Endothelial cell of umbilical vein (primary cell): ENCODE measurements at regions not wholly inside any gene's neighbourhood (a gene's known extent, or its start where the extent isn't known, plus 50 kb on each side); places are given as distances from the start of the nearest gene placed in this dataset.

ENCODE experiments used
- BruUV-seq: library from RNA; stranded (reverse); fragments of 400-500 nt; replicated peaks from 2 replicates; lab custom pipeline; 2021; lab: Mats Ljungman, UMichigan
- CTCF ChIA-PET: fragments of 300-600, 350-600 bp; sonication (Branson Sonifier 250); formaldehyde crosslinking; loops from one replicate; lab custom pipeline; 2021; ENCODE audit warnings: antibody characterized with exemption, inconsistent platforms; lab: Charles Lee
- POLR2A ChIA-PET: fragments of 300-600, 350-600 bp; sonication (Branson Sonifier 250); formaldehyde crosslinking; loops from one replicate; lab custom pipeline; 2021; ENCODE audit warnings: antibody characterized with exemption, inconsistent platforms; lab: Charles Lee
- DNase-seq: peaks from one replicate; pipeline ENCODE4 v3.0.0-alpha.2; 2011; ENCODE audit warnings: low read depth, low spot score
- FAIRE-seq: peaks from 2 replicates; lab custom pipeline; 2011; peaks lifted over from hg19 to GRCh38; lab: Jason Lieb, UNC
- H2AFZ ChIP-seq: 2 replicates; pipeline ENCODE4 v1.6.0; 2012; ENCODE audit warnings: low read depth, low read length, control low read depth, inconsistent platforms
- H3K27ac ChIP-seq: 2 replicates; pipeline ENCODE4 v1.5.1; 2011; ENCODE audit warnings: low read depth, mild to moderate bottlenecking, control low read depth, low read length, moderate library complexity; ENCODE audit not compliant: insufficient read depth
- H3K27me3 ChIP-seq, 2 experiments: 2 replicates each; pipeline versions ENCODE4 v1.6.0 to v1.6.1; 2011; ENCODE audit warnings: low read length in 2 of 2, mixed read lengths in 1 of 2; ENCODE audit not compliant: control insufficient read depth in 2 of 2, insufficient read depth in 2 of 2
- H3K36me3 ChIP-seq, 2 experiments: 2 replicates in 1 of 2; 3 replicates in 1 of 2; pipeline ENCODE4 v1.5.1; 2011; ENCODE audit warnings: low read length in 2 of 2, mild to moderate bottlenecking in 1 of 2, moderate library complexity in 1 of 2; ENCODE audit not compliant: control insufficient read depth in 2 of 2, insufficient read depth in 2 of 2; ENCODE audit errors: extremely low read depth in 1 of 2
- H3K4me1 ChIP-seq: 3 replicates; pipeline ENCODE4 v1.5.1; 2011; ENCODE audit warnings: mild to moderate bottlenecking, low read length; ENCODE audit not compliant: control insufficient read depth, insufficient read depth; ENCODE audit errors: extremely low read depth
- H3K4me2 ChIP-seq: 2 replicates; pipeline ENCODE4 v1.6.1; 2011; ENCODE audit warnings: low read length, control low read depth, mixed read lengths; ENCODE audit not compliant: insufficient read depth
- H3K4me3 ChIP-seq, 3 experiments: fragments of 200-600 bp in 1 of 3; sonication (generic), shearing (Covaris generic) in 1 of 3; replicated peaks in 1 of 3; 2 replicates each; pipeline ENCODE4 v1.5.1; 2011 to 2016; ENCODE audit warnings: control low read depth in 3 of 3, low read length in 3 of 3, mild to moderate bottlenecking in 2 of 3, inconsistent platforms in 1 of 3, low read depth in 1 of 3, moderate library complexity in 1 of 3; ENCODE audit not compliant: insufficient read depth in 1 of 3
- H3K79me2 ChIP-seq: 2 replicates; pipeline ENCODE4 v1.6.0; 2012; ENCODE audit warnings: low read length, inconsistent platforms; ENCODE audit not compliant: control insufficient read depth, insufficient read depth
- H3K9ac ChIP-seq: replicated peaks from 2 replicates; pipeline ENCODE3; 2011; ENCODE audit warnings: low read length, control low read depth; ENCODE audit not compliant: insufficient read depth; ENCODE audit errors: extremely low read depth
- H3K9me1 ChIP-seq: replicated peaks from 3 replicates; pipeline ENCODE4 v1.6.0; 2011; ENCODE audit warnings: mild to moderate bottlenecking, low read length; ENCODE audit not compliant: control insufficient read depth, insufficient read depth; ENCODE audit errors: extremely low read depth
- H3K9me3 ChIP-seq: replicated peaks from 2 replicates; pipeline ENCODE4 v1.5.1; 2012; ENCODE audit warnings: low read length, inconsistent platforms; ENCODE audit not compliant: control insufficient read depth, insufficient read depth
- H4K20me1 ChIP-seq: replicated peaks from 2 replicates; pipeline ENCODE3; 2011; ENCODE audit warnings: mild to moderate bottlenecking, low read length; ENCODE audit not compliant: control insufficient read depth, insufficient read depth; ENCODE audit errors: extremely low read depth
- EZH2 ChIP-seq: IDR thresholded peaks from 2 replicates; pipeline ENCODE4 v1.6.1; 2012; ENCODE audit warnings: borderline replicate concordance, low read depth, mild to moderate bottlenecking, moderate library complexity, low read length, inconsistent platforms; ENCODE audit not compliant: severe bottlenecking
- FOS ChIP-seq: IDR thresholded peaks from 2 replicates; pipeline ENCODE4 v1.6.1; 2011; ENCODE audit warnings: mild to moderate bottlenecking, low read length, moderate library complexity, borderline replicate concordance; ENCODE audit not compliant: insufficient read depth
- GATA2 ChIP-seq: IDR thresholded peaks from 2 replicates; pipeline ENCODE4 v1.7.0; 2011; ENCODE audit warnings: low read depth, mild to moderate bottlenecking, moderate library complexity, mixed read lengths, low read length; ENCODE audit not compliant: insufficient read length, insufficient read depth
- JUN ChIP-seq: IDR thresholded peaks from 2 replicates; pipeline ENCODE4 v1.6.1; 2011; ENCODE audit warnings: borderline replicate concordance, low read depth; ENCODE audit not compliant: insufficient read length, insufficient read depth
- MAX ChIP-seq: IDR thresholded peaks from 2 replicates; pipeline ENCODE4 v1.6.1; 2011; ENCODE audit not compliant: insufficient read depth, insufficient read length
- MYC ChIP-seq: IDR thresholded peaks from one replicate; pipeline ENCODE4 v1.6.1; 2011; ENCODE audit warnings: mild to moderate bottlenecking, low read depth, low read length
- POLR2A ChIP-seq: IDR thresholded peaks from 2 replicates; pipeline ENCODE4 v1.6.1; 2012; ENCODE audit warnings: low read depth, mild to moderate bottlenecking, control low read depth, low read length
- POLR2AphosphoS5 ChIP-seq: IDR thresholded peaks from 2 replicates; pipeline ENCODE4 v1.6.1; 2012; ENCODE audit warnings: low read depth, mild to moderate bottlenecking, control low read depth, low read length, moderate library complexity; ENCODE audit not compliant: insufficient read depth
- dilution Hi-C: fragments of 300-500 bp; cut with MboI; formaldehyde crosslinking; loops from one replicate; pipeline ENCODE4 v1.15.0; 2019; ENCODE audit warnings: low sequenced_read_pairs; ENCODE audit not compliant: extremely low pct_ligation_motif_present
- intact Hi-C: fragments of 100-400 bp; cut with micrococcal nuclease; formaldehyde crosslinking; loops from one replicate; pipeline ENCODE4 v1.10.0; 2022
- TF ChIP-seq, protein P1 (sequence below), 2 donors: IDR thresholded peaks; 1 replicate in 1 of 2; 2 replicates in 1 of 2; pipeline ENCODE4 v1.5.1; 2011; ENCODE audit warnings: low read length in 2 of 2, mild to moderate bottlenecking in 2 of 2, moderate library complexity in 2 of 2, control low read depth in 1 of 2, inconsistent platforms in 1 of 2, low read depth in 1 of 2; ENCODE audit not compliant: insufficient read depth in 1 of 2; ENCODE audit errors: extremely low read depth in 1 of 2

- no peak overlapping the region for H3K4me2 ChIP-seq
- no peaks in the 10 kb centered on the region for H3K9me1 ChIP-seq
- TF ChIP-seq POLR2AphosphoS5, result no peak
- no peak for TF ChIP-seq EZH2
- TF ChIP-seq, protein P1, sequence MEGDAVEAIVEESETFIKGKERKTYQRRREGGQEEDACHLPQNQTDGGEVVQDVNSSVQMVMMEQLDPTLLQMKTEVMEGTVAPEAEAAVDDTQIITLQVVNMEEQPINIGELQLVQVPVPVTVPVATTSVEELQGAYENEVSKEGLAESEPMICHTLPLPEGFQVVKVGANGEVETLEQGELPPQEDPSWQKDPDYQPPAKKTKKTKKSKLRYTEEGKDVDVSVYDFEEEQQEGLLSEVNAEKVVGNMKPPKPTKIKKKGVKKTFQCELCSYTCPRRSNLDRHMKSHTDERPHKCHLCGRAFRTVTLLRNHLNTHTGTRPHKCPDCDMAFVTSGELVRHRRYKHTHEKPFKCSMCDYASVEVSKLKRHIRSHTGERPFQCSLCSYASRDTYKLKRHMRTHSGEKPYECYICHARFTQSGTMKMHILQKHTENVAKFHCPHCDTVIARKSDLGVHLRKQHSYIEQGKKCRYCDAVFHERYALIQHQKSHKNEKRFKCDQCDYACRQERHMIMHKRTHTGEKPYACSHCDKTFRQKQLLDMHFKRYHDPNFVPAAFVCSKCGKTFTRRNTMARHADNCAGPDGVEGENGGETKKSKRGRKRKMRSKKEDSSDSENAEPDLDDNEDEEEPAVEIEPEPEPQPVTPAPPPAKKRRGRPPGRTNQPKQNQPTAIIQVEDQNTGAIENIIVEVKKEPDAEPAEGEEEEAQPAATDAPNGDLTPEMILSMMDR (IDR thresholded peaks at IDR 0.05; ENCODE audit: extremely low read depth in 1 of 2, insufficient read depth in 1 of 2, low read depth in 1 of 2, low read length in 2 of 2), result no peak
- no peak for TF ChIP-seq JUN
- no peak for TF ChIP-seq MYC
- TF ChIP-seq MAX, result no peak
- no peak for TF ChIP-seq GATA2
- no peak for TF ChIP-seq POLR2A
- TF ChIP-seq FOS, result no peak
- intact Hi-C loops (no loop called here), dilution Hi-C loops (no loop called here)
- no peaks in the 10 kb centered on the region for H4K20me1 ChIP-seq
- H3K9me3 ChIP-seq, result no peaks in the 10 kb centered on the region
- no peaks in the 10 kb centered on the region for H3K79me2 ChIP-seq
- no peak overlapping the region for H2AFZ ChIP-seq
- H3K9ac ChIP-seq, result no peak overlapping the region
- no peaks in the 10 kb centered on the region for H3K27me3 ChIP-seq
- CTCF ChIA-PET, result interaction anchor here (1.7 kb wide), 1 partner anchor 19 kb away, joined by 3 read pairs; no protein-coding TSS in a partner anchor
- no peak overlapping the region for H3K4me3 ChIP-seq
- FAIRE-seq (no peak), DNase-seq (no peak)
- H3K4me1 ChIP-seq, result peaks cover 25% of the 10 kb centered on the region
- BruUV-seq, result no TSS peak
- H3K36me3 ChIP-seq, result no peaks in the 10 kb centered on the region
- POLR2A ChIA-PET, result no interaction called here
- H3K27ac ChIP-seq, result no peak overlapping the region
Observed at GRCh38 chr21:16177532-16177931, 447.8 kb downstream of the USP25 start.
